ENCODE measurements at regions not wholly inside any gene's neighbourhood (a gene's known extent, or its start where the extent isn't known, plus 50 kb on each side); places are given as distances from the start of the nearest gene placed in this dataset.

DNA sequence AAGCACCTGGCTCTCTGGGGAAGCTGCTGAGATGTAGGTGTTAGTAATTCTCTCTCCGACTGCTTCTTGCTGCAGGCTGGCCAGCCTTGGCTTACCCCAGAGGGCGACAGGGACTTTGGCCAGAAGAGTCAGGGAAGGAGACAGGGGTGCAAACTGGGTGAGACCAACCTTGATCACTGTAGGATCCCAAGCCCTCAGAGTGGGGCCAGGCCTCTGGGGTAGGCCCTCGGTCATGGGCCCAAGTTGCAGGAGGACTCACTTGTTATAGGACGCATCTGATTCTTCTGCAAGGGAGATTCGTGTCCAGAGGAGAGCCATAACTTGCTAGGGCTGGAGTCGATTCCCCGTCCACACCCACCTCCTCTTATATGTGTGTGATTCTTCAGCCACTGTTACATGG, 111.7 kb upstream of the SIX3 start:
- 96% methylated on average over 7 of the region's 7 CpGs for WGBS
- H3K4me3 ChIP-seq (ENCODE audit: low read depth in 1 of 3, low read length in 3 of 3), result no peak overlapping the region
- TF ChIP-seq FOXA1 (IDR thresholded peaks at IDR 0.05) (no peak), EGR1 (IDR thresholded peaks at IDR 0.05; ENCODE audit: low read depth in 2 of 2) (no peak), NR2F2 (IDR thresholded peaks at IDR 0.05) (no peak), TAF1 (conservative IDR thresholded peaks at IDR 0.05) (no peak), CTCF (IDR thresholded peaks at IDR 0.05; ENCODE audit: low read depth, low read length, missing input control) (no peak)
- TF ChIP-seq, protein P1, sequence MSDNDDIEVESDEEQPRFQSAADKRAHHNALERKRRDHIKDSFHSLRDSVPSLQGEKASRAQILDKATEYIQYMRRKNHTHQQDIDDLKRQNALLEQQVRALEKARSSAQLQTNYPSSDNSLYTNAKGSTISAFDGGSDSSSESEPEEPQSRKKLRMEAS (IDR thresholded peaks at IDR 0.05), result no peak
- TF ChIP-seq, protein P2, sequence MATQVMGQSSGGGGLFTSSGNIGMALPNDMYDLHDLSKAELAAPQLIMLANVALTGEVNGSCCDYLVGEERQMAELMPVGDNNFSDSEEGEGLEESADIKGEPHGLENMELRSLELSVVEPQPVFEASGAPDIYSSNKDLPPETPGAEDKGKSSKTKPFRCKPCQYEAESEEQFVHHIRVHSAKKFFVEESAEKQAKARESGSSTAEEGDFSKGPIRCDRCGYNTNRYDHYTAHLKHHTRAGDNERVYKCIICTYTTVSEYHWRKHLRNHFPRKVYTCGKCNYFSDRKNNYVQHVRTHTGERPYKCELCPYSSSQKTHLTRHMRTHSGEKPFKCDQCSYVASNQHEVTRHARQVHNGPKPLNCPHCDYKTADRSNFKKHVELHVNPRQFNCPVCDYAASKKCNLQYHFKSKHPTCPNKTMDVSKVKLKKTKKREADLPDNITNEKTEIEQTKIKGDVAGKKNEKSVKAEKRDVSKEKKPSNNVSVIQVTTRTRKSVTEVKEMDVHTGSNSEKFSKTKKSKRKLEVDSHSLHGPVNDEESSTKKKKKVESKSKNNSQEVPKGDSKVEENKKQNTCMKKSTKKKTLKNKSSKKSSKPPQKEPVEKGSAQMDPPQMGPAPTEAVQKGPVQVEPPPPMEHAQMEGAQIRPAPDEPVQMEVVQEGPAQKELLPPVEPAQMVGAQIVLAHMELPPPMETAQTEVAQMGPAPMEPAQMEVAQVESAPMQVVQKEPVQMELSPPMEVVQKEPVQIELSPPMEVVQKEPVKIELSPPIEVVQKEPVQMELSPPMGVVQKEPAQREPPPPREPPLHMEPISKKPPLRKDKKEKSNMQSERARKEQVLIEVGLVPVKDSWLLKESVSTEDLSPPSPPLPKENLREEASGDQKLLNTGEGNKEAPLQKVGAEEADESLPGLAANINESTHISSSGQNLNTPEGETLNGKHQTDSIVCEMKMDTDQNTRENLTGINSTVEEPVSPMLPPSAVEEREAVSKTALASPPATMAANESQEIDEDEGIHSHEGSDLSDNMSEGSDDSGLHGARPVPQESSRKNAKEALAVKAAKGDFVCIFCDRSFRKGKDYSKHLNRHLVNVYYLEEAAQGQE (IDR thresholded peaks at IDR 0.05), result no peak
- no peak overlapping the region for H3K27ac ChIP-seq (ENCODE audit: low read depth in 1 of 2, low read length in 2 of 2)
- H3K9ac ChIP-seq (ENCODE audit: low read depth in 1 of 2, low read length in 2 of 2), result no peak overlapping the region
- no peaks in the 10 kb centered on the region for H3K27me3 ChIP-seq (ENCODE audit: control insufficient read depth in 4 of 4, insufficient read depth in 4 of 4, low read length in 3 of 4)
- H3K36me3 ChIP-seq (ENCODE audit: control insufficient read depth in 4 of 4, insufficient read depth in 3 of 4, low read depth in 1 of 4, low read length in 3 of 4), result no peaks in the 10 kb centered on the region
- H3K9me3 ChIP-seq (ENCODE audit: control insufficient read depth in 4 of 4, low read length in 3 of 4), result peaks cover 0 to 3% (median 1%) of the 10 kb centered on the region in 4 donors
- H3K4me1 ChIP-seq (ENCODE audit: control insufficient read depth in 4 of 4, insufficient read depth in 4 of 4, low read length in 3 of 4), result no peaks in the 10 kb centered on the region
- DNase-seq (ENCODE audit: low spot score), result no peak

DNA sequence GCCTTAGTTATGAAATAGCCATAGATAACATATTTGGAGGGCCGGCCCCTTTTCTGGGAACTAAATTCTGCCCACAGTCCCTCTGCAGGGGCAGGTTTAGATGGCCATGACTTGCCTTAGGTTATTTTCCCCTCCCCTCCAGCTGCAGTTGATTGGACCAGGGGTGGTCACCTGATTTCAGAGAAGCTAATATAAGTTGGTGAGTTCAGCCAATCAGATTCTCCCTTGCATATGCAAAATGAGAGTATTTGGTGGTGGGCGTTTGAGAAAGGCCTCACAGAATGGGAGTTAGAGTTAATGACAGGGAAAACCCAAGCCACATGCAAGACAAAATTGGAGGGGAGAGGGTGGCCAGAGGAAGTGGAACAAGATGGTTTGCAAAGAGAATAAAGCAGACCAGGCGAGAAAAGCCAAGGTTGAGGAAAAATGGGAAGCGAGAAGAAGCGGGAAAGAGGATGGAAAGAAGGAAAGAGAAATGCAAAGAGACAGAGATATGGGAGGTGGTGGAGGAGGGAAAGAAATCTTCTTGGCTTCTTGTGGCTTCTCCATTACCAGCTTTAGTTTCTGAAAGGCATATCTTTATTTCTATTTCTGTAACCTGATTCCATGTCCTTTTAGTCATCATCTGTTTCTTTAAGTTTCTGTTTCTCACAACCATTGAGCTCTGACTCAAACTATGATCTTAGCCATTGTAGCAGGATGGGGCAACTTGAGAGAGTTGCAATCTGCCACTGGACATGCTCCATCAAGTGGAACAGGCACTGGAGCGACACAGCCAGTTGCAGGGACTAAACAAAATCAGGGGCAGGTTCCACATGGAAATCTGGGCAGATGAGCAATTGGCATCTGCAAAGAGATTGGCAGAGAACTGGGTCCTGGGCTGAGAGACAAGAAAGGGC, 108.1 kb upstream of the SIX3 start:
- Histone ChIP-seq H3K36me3 (ENCODE audit: control insufficient read depth in 4 of 4, insufficient read depth in 3 of 4, low read depth in 1 of 4, low read length in 3 of 4) (no peaks in the 10 kb centered on the region), H3K4me1 (ENCODE audit: control insufficient read depth in 4 of 4, insufficient read depth in 4 of 4, low read length in 3 of 4) (no peaks in the 10 kb centered on the region), H3K9ac (ENCODE audit: low read depth in 1 of 2, low read length in 2 of 2) (no peak overlapping the region), H3K27me3 (ENCODE audit: control insufficient read depth in 4 of 4, insufficient read depth in 4 of 4, low read length in 3 of 4) (no peaks in the 10 kb centered on the region), H3K27ac (ENCODE audit: low read depth in 1 of 2, low read length in 2 of 2) (no peak overlapping the region), H3K4me3 (ENCODE audit: low read depth in 1 of 3, low read length in 3 of 3) (no peak overlapping the region), H3K9me3 (ENCODE audit: control insufficient read depth in 4 of 4, low read length in 3 of 4) (peaks cover 0 to 3% (median 1%) of the 10 kb centered on the region in 4 donors)
- DNase-seq (ENCODE audit: low spot score), result no peak
- 93% methylated on average over 6 of the region's 6 CpGs for WGBS
- TF ChIP-seq, protein P3, sequence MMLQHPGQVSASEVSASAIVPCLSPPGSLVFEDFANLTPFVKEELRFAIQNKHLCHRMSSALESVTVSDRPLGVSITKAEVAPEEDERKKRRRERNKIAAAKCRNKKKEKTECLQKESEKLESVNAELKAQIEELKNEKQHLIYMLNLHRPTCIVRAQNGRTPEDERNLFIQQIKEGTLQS (IDR thresholded peaks at IDR 0.05), result no peak
- TF ChIP-seq TAF1 (conservative IDR thresholded peaks at IDR 0.05) (no peak), RXRA (IDR thresholded peaks at IDR 0.05) (no peak), CTCF (IDR thresholded peaks at IDR 0.05; ENCODE audit: low read depth, low read length, missing input control) (no peak), EGR1 (IDR thresholded peaks at IDR 0.05; ENCODE audit: low read depth in 2 of 2) (no peak), HNF4A (conservative IDR thresholded peaks at IDR 0.05) (no peak), RAD21 (IDR thresholded peaks at IDR 0.05) (no peak), HNF4G (IDR thresholded peaks at IDR 0.05) (no peak), SP1 (IDR thresholded peaks at IDR 0.05) (no peak), JUND (IDR thresholded peaks at IDR 0.05) (no peak), NR2F2 (IDR thresholded peaks at IDR 0.05) (no peak)
- TF ChIP-seq, protein P1 (IDR thresholded peaks at IDR 0.05), result no peak
